ENCODE measurements at regions not wholly inside any gene's neighbourhood (a gene's known extent, or its start where the extent isn't known, plus 50 kb on each side); places are given as distances from the start of the nearest gene placed in this dataset.
"Not testable (repeated sequence)": the region's sequence is repeated elsewhere in the genome, so short reads cannot be mapped to it uniquely, and the experiment has no call there.

DNA sequence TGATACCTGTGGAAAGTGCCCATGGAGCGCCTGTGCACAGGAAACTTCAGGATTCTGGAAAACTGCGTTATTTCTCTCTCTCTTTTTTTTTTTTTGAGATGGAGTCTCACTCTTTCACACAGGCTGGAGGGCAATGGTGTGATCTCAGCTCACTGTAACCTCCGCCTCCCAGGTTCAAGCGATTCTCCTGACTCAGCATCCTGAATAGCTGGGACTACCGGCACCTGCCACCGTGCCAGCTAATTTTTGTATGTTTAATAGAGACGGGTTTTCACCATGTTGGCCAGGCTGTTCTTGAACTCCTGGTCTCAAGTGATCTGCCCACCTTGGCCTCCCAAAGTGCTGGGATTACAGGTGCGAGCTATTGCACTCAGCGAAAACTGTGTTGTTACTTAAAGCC is 68.9 kb upstream of the PODXL start:
- not testable (repeated sequence) for TF ChIP-seq CTCF, POLR2A (IDR thresholded peaks at IDR 0.05)
